GM12878 (cell line): ENCODE measurements at regions not wholly inside any gene's neighbourhood (a gene's known extent, or its start where the extent isn't known, plus 50 kb on each side); places are given as distances from the start of the nearest gene placed in this dataset.

ENCODE experiments used
- ATAC-seq: fragments of 200-7000 bp; cut with Tn5 transposase; 3 replicates; pipeline ENCODE4 v1.9.1; 2020; ENCODE audit warnings: mild to moderate bottlenecking, moderate library complexity
- BruUV-seq: library from RNA; stranded (reverse); fragments of 400-500 nt; replicated peaks from 2 replicates; lab custom pipeline; 2021; lab: Mats Ljungman, UMichigan
- CTCF ChIA-PET: fragments of 300-600 bp; sonication (Branson Sonifier 250); formaldehyde crosslinking; extraction: SDS; loops from one replicate; lab custom pipeline; 2021; ENCODE audit warnings: inconsistent platforms; lab: Yijun Ruan, JAX
- POLR2A ChIA-PET: fragments of 350-600 bp; formaldehyde crosslinking; extraction: SDS; loops from one replicate; lab custom pipeline; 2021; ENCODE audit warnings: inconsistent platforms; lab: Charles Lee
- RAD21 ChIA-PET: fragments of 300-600 bp; sonication (Branson Sonifier 250); formaldehyde crosslinking; loops from one replicate; lab custom pipeline; 2023; ENCODE audit warnings: antibody characterized with exemption; ENCODE audit not compliant: unreplicated experiment; lab: Charles Lee
- SMC1A ChIA-PET: fragments of 300-600 bp; sonication (Branson Sonifier 250); formaldehyde crosslinking; loops from one replicate; lab custom pipeline; 2023; ENCODE audit not compliant: unreplicated experiment, uncharacterized antibody; lab: Charles Lee
- DNase-seq: peaks from one replicate; pipeline ENCODE4 v3.0.0-alpha.2; 2011; ENCODE audit warnings: low read depth, low spot score
- FAIRE-seq: peaks from 3 replicates; lab custom pipeline; 2011; peaks lifted over from hg19 to GRCh38; lab: Jason Lieb, UNC
- H2AFZ ChIP-seq: 2 replicates; pipeline ENCODE4 v1.6.0; 2011; ENCODE audit warnings: low read depth, low read length, control low read depth; ENCODE audit not compliant: control insufficient read depth
- H3K27ac ChIP-seq: 2 replicates; pipeline ENCODE4 v1.5.1; 2011; ENCODE audit warnings: control low read depth; ENCODE audit not compliant: control insufficient read depth, insufficient read depth
- H3K27me3 ChIP-seq, 2 experiments: replicated peaks in 1 of 2; 2 replicates each; pipeline versions ENCODE4 v1.6.0 to v1.6.1; 2011; ENCODE audit warnings: low read length in 1 of 2; ENCODE audit not compliant: control insufficient read depth in 2 of 2, insufficient read depth in 2 of 2
- H3K36me3 ChIP-seq, 2 experiments: 2 replicates each; pipeline ENCODE4 v1.5.1; 2011; ENCODE audit warnings: low read length in 1 of 2; ENCODE audit not compliant: control insufficient read depth in 2 of 2, insufficient read depth in 2 of 2
- H3K4me1 ChIP-seq: 2 replicates; pipeline ENCODE4 v1.6.1; 2011; ENCODE audit warnings: mild to moderate bottlenecking, low read length, moderate library complexity, mixed read lengths; ENCODE audit not compliant: control insufficient read depth, insufficient read depth
- H3K4me2 ChIP-seq: 2 replicates; pipeline ENCODE4 v1.6.0; 2011; ENCODE audit warnings: control low read depth; ENCODE audit not compliant: control insufficient read depth, insufficient read depth
- H3K4me3 ChIP-seq: fragments of 200-600 bp; sonication (generic); 2 replicates; pipeline ENCODE4 v1.5.1; 2016
- H3K79me2 ChIP-seq: 2 replicates; pipeline ENCODE4 v1.6.0; 2011; ENCODE audit warnings: low read length; ENCODE audit not compliant: control insufficient read depth, insufficient read depth
- H3K9ac ChIP-seq: 2 replicates; pipeline ENCODE4 v1.8.0; 2011; ENCODE audit warnings: low read length, control low read depth, mixed read lengths; ENCODE audit not compliant: control insufficient read depth, insufficient read depth
- H3K9me3 ChIP-seq: replicated peaks from 3 replicates; pipeline ENCODE4 v1.5.1; 2011; ENCODE audit warnings: mild to moderate bottlenecking, low read length; ENCODE audit not compliant: control insufficient read depth, insufficient read depth
- H4K20me1 ChIP-seq: 2 replicates; pipeline ENCODE4 v1.6.0; 2011; ENCODE audit not compliant: control insufficient read depth, insufficient read depth
- BACH1 ChIP-seq: fragments of 450-650 bp; IDR thresholded peaks from 2 replicates; pipeline ENCODE4 v1.6.1; 2017; ENCODE audit warnings: mild to moderate bottlenecking, borderline replicate concordance
- BCL11A ChIP-seq: IDR thresholded peaks from 2 replicates; pipeline ENCODE4 v1.6.1; 2011; ENCODE audit warnings: low read depth, low read length
- CBFB ChIP-seq: IDR thresholded peaks from 2 replicates; pipeline ENCODE4 v1.6.1; 2016; ENCODE audit warnings: antibody characterized with exemption, low read depth
- ESRRA ChIP-seq: IDR thresholded peaks from 2 replicates; pipeline ENCODE4 v1.6.1; 2012; ENCODE audit warnings: mild to moderate bottlenecking, low read length, improper control_type of control experiment
- NFIC ChIP-seq: IDR thresholded peaks from 2 replicates; pipeline ENCODE4 v1.6.1; 2012; ENCODE audit warnings: low read depth, mild to moderate bottlenecking, inconsistent platforms, low read length, moderate library complexity
- SREBF2 ChIP-seq: IDR thresholded peaks from 2 replicates; pipeline ENCODE4 v1.6.1; 2012; ENCODE audit warnings: mild to moderate bottlenecking, low read length
- YBX1 ChIP-seq: fragments of 450-650 bp; IDR thresholded peaks from 2 replicates; pipeline ENCODE4 v1.6.1; 2016; ENCODE audit warnings: antibody characterized with exemption
- ZNF687 ChIP-seq: fragments of 450-650 bp; IDR thresholded peaks from 2 replicates; pipeline ENCODE4 v1.6.1; 2017; ENCODE audit warnings: mild to moderate bottlenecking, moderate library complexity
- WGBS: methylation state at CpG from one replicate; pipeline ENCODE4 v1.1.6; 2016; ENCODE audit warnings: low lambda C conversion rate; ENCODE audit not compliant: insufficient replicate concordance, insufficient coverage; ENCODE audit errors: missing lambda C conversion rate; 5-methylcytosine and 5-hydroxymethylcytosine counted together
- in situ Hi-C: fragments of 300-500 bp; cut with MboI; formaldehyde crosslinking; loops from 9 replicates; pipeline ENCODE4 v1.14.3; 2018; ENCODE audit warnings: mixed read lengths
- intact Hi-C: fragments of 100-400 bp; cut with micrococcal nuclease; formaldehyde crosslinking; loops from one replicate; pipeline ENCODE4 v1.14.2; 2022; ENCODE audit not compliant: unreplicated experiment

- Histone ChIP-seq H3K4me3 (no peak overlapping the region), H3K27ac (no peak overlapping the region), H3K79me2 (no peaks in the 10 kb centered on the region), H4K20me1 (no peaks in the 10 kb centered on the region), H3K4me1 (no peaks in the 10 kb centered on the region; the same call in 1 of the 2 replicates), H2AFZ (no peak overlapping the region), H3K9ac (no peak overlapping the region), H3K36me3 (no peaks in the 10 kb centered on the region; a peak in 1 of 4 replicates), H3K4me2 (no peak overlapping the region), H3K27me3 (no peaks in the 10 kb centered on the region), H3K9me3 (no peaks in the 10 kb centered on the region)
- FAIRE-seq (no peak), DNase-seq (no peak), ATAC-seq (no peak)
- ChIA-PET POLR2A (no interaction called here), RAD21 (interaction anchor here (0.5 kb wide), 1 partner anchor 28 kb away, joined by 4 read pairs; no protein-coding TSS in a partner anchor), CTCF (no interaction called here), SMC1A (interaction anchor here (0.8 kb wide), 1 partner anchor 10 kb away, joined by 4 read pairs; no protein-coding TSS in a partner anchor)
- intact Hi-C loops (no loop called here), in situ Hi-C loops (no loop called here)
- BruUV-seq: no TSS peak
- TF ChIP-seq BCL11A: no peak
- no peak for TF ChIP-seq ZNF687
- no peak for TF ChIP-seq SREBF2
- no peak for TF ChIP-seq YBX1
- no peak for TF ChIP-seq ESRRA
- TF ChIP-seq CBFB: no peak
- TF ChIP-seq NFIC: no peak
- TF ChIP-seq BACH1: no peak
- WGBS: 71% methylated on average over 11 of the region's 11 CpGs
These were observed 84.4 kb downstream of the SLC25A47 start for GRCh38 chr14:100407376-100408102.
